HepG2 (cell line): ENCODE measurements at regions not wholly inside any gene's neighbourhood (a gene's known extent, or its start where the extent isn't known, plus 50 kb on each side); places are given as distances from the start of the nearest gene placed in this dataset.

Experiments
- ATAC-seq: fragments of 200-7000 bp; cut with Tn5 transposase; 3 replicates; pipeline ENCODE4 v1.9.1; 2020; ENCODE audit warnings: mild to moderate bottlenecking, moderate library complexity
- BruUV-seq: library from RNA; stranded (reverse); fragments of 400-500 nt; replicated peaks from 2 replicates; lab custom pipeline; 2021; lab: Mats Ljungman, UMichigan
- CTCF ChIA-PET: fragments of 300-600 bp; formaldehyde crosslinking; extraction: SDS; loops from one replicate; lab custom pipeline; 2021; ENCODE audit warnings: low total read pairs, inconsistent platforms, low intra/inter-chr PET ratio; lab: Yijun Ruan, JAX
- POLR2A ChIA-PET: fragments of 350-600 bp; sonication (Branson Sonifier 250); formaldehyde crosslinking; loops from one replicate; lab custom pipeline; 2020; ENCODE audit warnings: antibody characterized with exemption, inconsistent platforms; lab: Yijun Ruan, JAX
- DNase-seq: peaks from one replicate; pipeline ENCODE4 v3.0.0-alpha.2; 2015; ENCODE audit warnings: low spot score
- FAIRE-seq: peaks from 3 replicates; lab custom pipeline; 2011; peaks lifted over from hg19 to GRCh38; lab: Jason Lieb, UNC
- H2AFZ ChIP-seq: one replicate; pipeline ENCODE4 v1.6.1; 2011; ENCODE audit warnings: low read length, inconsistent platforms
- H3K27ac ChIP-seq: fragments of 300-600 bp; 3 replicates; pipeline ENCODE4 v1.8.0; 2011; ENCODE audit warnings: mixed run types, mild to moderate bottlenecking, mixed read lengths, low read length, inconsistent platforms; ENCODE audit not compliant: insufficient read depth; ENCODE audit errors: extremely low read length
- H3K27me3 ChIP-seq, 2 experiments: fragments of 200-600 bp in 1 of 2; 2 replicates in 1 of 2; 3 replicates in 1 of 2; pipeline versions ENCODE4 v1.6.0 to v1.8.0; 2011; ENCODE audit warnings: low read length in 2 of 2, mild to moderate bottlenecking in 2 of 2, moderate library complexity in 2 of 2, inconsistent platforms in 1 of 2; ENCODE audit not compliant: insufficient read depth in 2 of 2, control insufficient read depth in 1 of 2
- H3K36me3 ChIP-seq, 2 experiments: fragments of 200-600 bp in 1 of 2; replicated peaks in 1 of 2; 2 replicates in 1 of 2; 3 replicates in 1 of 2; pipeline versions ENCODE4 v1.5.1 to v1.8.0; 2011; ENCODE audit warnings: low read length in 2 of 2, inconsistent platforms in 1 of 2; ENCODE audit not compliant: insufficient read depth in 2 of 2, control insufficient read depth in 1 of 2
- H3K4me1 ChIP-seq: 2 replicates; pipeline ENCODE4 v1.5.1; 2012; ENCODE audit warnings: low read length, inconsistent platforms; ENCODE audit not compliant: insufficient read depth
- H3K4me2 ChIP-seq: 2 replicates; pipeline ENCODE4 v1.6.0; 2011; ENCODE audit warnings: low read depth, low read length, inconsistent platforms
- H3K4me3 ChIP-seq, 3 experiments: fragments of 200-600 bp in 1 of 3; sonication (generic), shearing (Covaris generic) in 1 of 3; replicated peaks in 1 of 3; 2 replicates each; pipeline ENCODE4 v1.5.1; 2011 to 2016; ENCODE audit warnings: low read length in 3 of 3, inconsistent platforms in 2 of 3, low read depth in 2 of 3, mild to moderate bottlenecking in 2 of 3, control low read depth in 1 of 3, mixed read lengths in 1 of 3; ENCODE audit not compliant: insufficient read depth in 1 of 3
- H3K79me2 ChIP-seq: one replicate; pipeline ENCODE4 v1.6.1; 2011; ENCODE audit warnings: low read length, inconsistent platforms; ENCODE audit not compliant: insufficient read depth
- H3K9ac ChIP-seq: 2 replicates; pipeline ENCODE4 v1.6.0; 2011; ENCODE audit warnings: mild to moderate bottlenecking, low read depth, low read length, inconsistent platforms; ENCODE audit not compliant: insufficient read depth
- H3K9me3 ChIP-seq: 2 replicates; pipeline ENCODE4 v1.5.1; 2012; ENCODE audit warnings: mild to moderate bottlenecking, low read length
- H4K20me1 ChIP-seq: 2 replicates; pipeline ENCODE4 v1.6.0; 2011; ENCODE audit warnings: inconsistent platforms, mild to moderate bottlenecking, low read length, moderate library complexity; ENCODE audit not compliant: insufficient read depth
- MAFF ChIP-seq: IDR thresholded peaks from 2 replicates; pipeline ENCODE4 v1.6.1; 2011; ENCODE audit warnings: low read depth, low read length, improper control_type of control experiment
- MAFK ChIP-seq, 2 experiments: IDR thresholded peaks in 1 of 2; conservative IDR thresholded peaks in 1 of 2; 2 replicates each; pipeline ENCODE4 v1.6.1; 2011; ENCODE audit warnings: improper control_type of control experiment in 2 of 2, low read length in 2 of 2
- PREB ChIP-seq: sonication (generic); formaldehyde crosslinking; IDR thresholded peaks from 2 replicates; pipeline ENCODE4 v1.4.0; 2020; ENCODE audit warnings: missing genetic modification reagents
- SIX4 ChIP-seq: sonication (generic); formaldehyde crosslinking; IDR thresholded peaks from 2 replicates; pipeline ENCODE4 v1.4.0; 2020; ENCODE audit warnings: missing genetic modification reagents
- YEATS4 ChIP-seq: sonication (generic); formaldehyde crosslinking; IDR thresholded peaks from 2 replicates; pipeline ENCODE4 v1.4.0; 2020; ENCODE audit warnings: missing genetic modification reagents, borderline replicate concordance
- ZKSCAN5 ChIP-seq: sonication (generic); formaldehyde crosslinking; IDR thresholded peaks from 2 replicates; pipeline ENCODE4 v1.5.1; 2020; ENCODE audit warnings: mild to moderate bottlenecking, missing genetic modification reagents
- WGBS: methylation state at CpG from one replicate; pipeline ENCODE4 v1.1.6; 2017; ENCODE audit warnings: low lambda C conversion rate; 5-methylcytosine and 5-hydroxymethylcytosine counted together
- in situ Hi-C: cut with HindIII; loops from 2 replicates; pipeline ENCODE4 v1.10.0; 2017; ENCODE audit warnings: low pct_unique_long_range_greater_than_20kb; ENCODE audit not compliant: extremely low pct_ligation_motif_present
- intact Hi-C: fragments of 100-400 bp; cut with micrococcal nuclease; formaldehyde crosslinking; loops from one replicate; pipeline ENCODE4 v1.10.0; 2022; ENCODE audit not compliant: unreplicated experiment
- TF ChIP-seq, protein P1 (sequence below): IDR thresholded peaks from 2 replicates; pipeline ENCODE4 v1.6.1; 2016; ENCODE audit warnings: mild to moderate bottlenecking, missing biosample characterization, missing genetic modification reagents
- TF ChIP-seq, protein P2 (sequence below): sonication (generic); formaldehyde crosslinking; IDR thresholded peaks from 2 replicates; pipeline ENCODE4 v1.5.1; 2020; ENCODE audit warnings: mild to moderate bottlenecking, missing genetic modification reagents, borderline replicate concordance

DNA sequence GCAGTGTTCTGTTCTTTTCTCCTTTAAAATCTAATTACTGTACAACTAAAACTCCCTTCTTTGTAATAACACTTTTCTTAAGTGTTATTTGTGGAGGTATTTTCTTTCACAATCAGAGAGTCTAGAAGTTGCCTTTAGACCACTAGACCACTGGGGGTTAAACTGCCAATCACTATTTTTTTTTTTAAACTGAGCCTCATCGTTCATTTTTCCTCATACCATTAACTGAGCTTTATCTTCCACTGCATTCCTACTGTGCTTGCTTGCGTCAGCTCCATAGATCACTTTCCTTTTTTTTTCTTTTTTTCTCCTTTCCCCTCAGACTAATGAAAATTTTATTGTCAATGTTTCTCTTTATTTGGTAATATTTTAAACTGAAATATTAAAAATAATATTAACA lies 310.6 kb downstream of the PDHA2 start:
- intact Hi-C loops, result no loop called here
- H3K9me3 ChIP-seq, result no peaks in the 10 kb centered on the region
- 45% methylated on average over 2 of the region's 2 CpGs for WGBS
- no peaks in the 10 kb centered on the region for H3K4me1 ChIP-seq
- no peak overlapping the region for H3K4me3 ChIP-seq
- in situ Hi-C loops, result no loop called here
- no peaks in the 10 kb centered on the region for H3K36me3 ChIP-seq
- H3K27ac ChIP-seq, result no peak overlapping the region
- no peaks in the 10 kb centered on the region for H3K79me2 ChIP-seq
- H3K27me3 ChIP-seq, result no peaks in the 10 kb centered on the region
- H4K20me1 ChIP-seq, result no peaks in the 10 kb centered on the region
- ATAC-seq, result no peak
- H2AFZ ChIP-seq, result no peak overlapping the region
- no peak for TF ChIP-seq PREB (CRISPR knock-in tag)
- ChIA-PET CTCF (no interaction called here), POLR2A (no interaction called here)
- no peak for DNase-seq
- BruUV-seq, result no TSS peak
- FAIRE-seq, result no peak
- no peak overlapping the region for H3K9ac ChIP-seq
- H3K4me2 ChIP-seq, result no peak overlapping the region

GRCh38 chr4:96152824-96153223 lies 312.9 kb downstream of the PDHA2 start:
- H3K36me3 ChIP-seq, result no peaks in the 10 kb centered on the region
- H3K4me1 ChIP-seq, result no peaks in the 10 kb centered on the region
- no peak overlapping the region for H3K4me2 ChIP-seq
- no peaks in the 10 kb centered on the region for H3K27me3 ChIP-seq
- H3K4me3 ChIP-seq, result no peak overlapping the region
- 3% methylated on average over 2 of the region's 2 CpGs for WGBS
- ChIA-PET POLR2A (no interaction called here), CTCF (no interaction called here)
- in situ Hi-C loops (no loop called here), intact Hi-C loops (no loop called here)
- no peak for FAIRE-seq
- TF ChIP-seq MAFK (conservative IDR thresholded peaks at IDR 0.05 in 1 of 2, IDR thresholded peaks at IDR 0.05 in 1 of 2; ENCODE audit: low read length in 2 of 2), result peak; percentile 67 to 84; a peak in 3 of 4 replicates
- TF ChIP-seq, protein P1, sequence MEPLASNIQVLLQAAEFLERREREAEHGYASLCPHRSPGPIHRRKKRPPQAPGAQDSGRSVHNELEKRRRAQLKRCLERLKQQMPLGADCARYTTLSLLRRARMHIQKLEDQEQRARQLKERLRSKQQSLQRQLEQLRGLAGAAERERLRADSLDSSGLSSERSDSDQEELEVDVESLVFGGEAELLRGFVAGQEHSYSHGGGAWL (CRISPR knock-in tag), result no peak
- TF ChIP-seq SIX4 (CRISPR knock-in tag), result no peak
- TF ChIP-seq, protein P2, sequence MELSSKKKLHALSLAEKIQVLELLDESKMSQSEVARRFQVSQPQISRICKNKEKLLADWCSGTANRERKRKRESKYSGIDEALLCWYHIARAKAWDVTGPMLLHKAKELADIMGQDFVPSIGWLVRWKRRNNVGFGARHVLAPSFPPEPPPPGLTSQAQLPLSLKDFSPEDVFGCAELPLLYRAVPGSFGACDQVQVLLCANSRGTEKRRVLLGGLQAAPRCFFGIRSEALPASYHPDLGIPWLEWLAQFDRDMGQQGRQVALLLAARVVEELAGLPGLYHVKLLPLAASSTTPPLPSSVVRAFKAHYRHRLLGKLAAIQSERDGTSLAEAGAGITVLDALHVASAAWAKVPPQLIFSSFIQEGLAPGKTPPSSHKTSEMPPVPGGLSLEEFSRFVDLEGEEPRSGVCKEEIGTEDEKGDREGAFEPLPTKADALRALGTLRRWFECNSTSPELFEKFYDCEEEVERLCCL (CRISPR knock-in tag), result no peak
- no peak for TF ChIP-seq ZKSCAN5 (CRISPR knock-in tag)
- TF ChIP-seq YEATS4 (CRISPR knock-in tag), result no peak
- TF ChIP-seq MAFF, result peak; percentile 74
- ATAC-seq, result no peak
- H3K27ac ChIP-seq, result no peak overlapping the region
- no peak overlapping the region for H3K9ac ChIP-seq
- no peaks in the 10 kb centered on the region for H3K79me2 ChIP-seq
- H3K9me3 ChIP-seq, result no peaks in the 10 kb centered on the region
- no peak for DNase-seq
- no peaks in the 10 kb centered on the region for H4K20me1 ChIP-seq
- BruUV-seq, result no TSS peak
- no peak overlapping the region for H2AFZ ChIP-seq
